Stomach (tissue), 4 donors: ENCODE measurements at regions not wholly inside any gene's neighbourhood (a gene's known extent, or its start where the extent isn't known, plus 50 kb on each side); places are given as distances from the start of the nearest gene placed in this dataset.

ENCODE experiments used
- EP300 ChIP-seq: sonication (generic); formaldehyde crosslinking; IDR thresholded peaks from one replicate; pipeline ENCODE4 v1.6.1; 2017; ENCODE audit warnings: antibody characterized with exemption
- POLR2A ChIP-seq, 4 donors: fragments of 450-650 bp; IDR thresholded peaks; one replicate each; pipeline ENCODE4 v1.6.1; 2016; ENCODE audit warnings: antibody characterized with exemption in 4 of 4, control low read depth in 2 of 4, mild to moderate bottlenecking in 1 of 4, moderate library complexity in 1 of 4
- POLR2AphosphoS5 ChIP-seq, 3 donors: sonication (generic); formaldehyde crosslinking; IDR thresholded peaks; one replicate each; pipeline ENCODE4 v1.6.1; 2016; ENCODE audit warnings: antibody characterized with exemption in 3 of 3
- TF ChIP-seq, protein P1 (sequence below), 7 experiments: fragments of 450-650 bp in 4 of 7; fragments of 200-600 bp in 3 of 7; sonication (generic) in 3 of 7; IDR thresholded peaks; one replicate each; pipeline ENCODE4 v1.5.1; 2016 to 2019; ENCODE audit warnings: antibody characterized with exemption in 7 of 7, control low read depth in 2 of 7, mild to moderate bottlenecking in 1 of 7

DNA sequence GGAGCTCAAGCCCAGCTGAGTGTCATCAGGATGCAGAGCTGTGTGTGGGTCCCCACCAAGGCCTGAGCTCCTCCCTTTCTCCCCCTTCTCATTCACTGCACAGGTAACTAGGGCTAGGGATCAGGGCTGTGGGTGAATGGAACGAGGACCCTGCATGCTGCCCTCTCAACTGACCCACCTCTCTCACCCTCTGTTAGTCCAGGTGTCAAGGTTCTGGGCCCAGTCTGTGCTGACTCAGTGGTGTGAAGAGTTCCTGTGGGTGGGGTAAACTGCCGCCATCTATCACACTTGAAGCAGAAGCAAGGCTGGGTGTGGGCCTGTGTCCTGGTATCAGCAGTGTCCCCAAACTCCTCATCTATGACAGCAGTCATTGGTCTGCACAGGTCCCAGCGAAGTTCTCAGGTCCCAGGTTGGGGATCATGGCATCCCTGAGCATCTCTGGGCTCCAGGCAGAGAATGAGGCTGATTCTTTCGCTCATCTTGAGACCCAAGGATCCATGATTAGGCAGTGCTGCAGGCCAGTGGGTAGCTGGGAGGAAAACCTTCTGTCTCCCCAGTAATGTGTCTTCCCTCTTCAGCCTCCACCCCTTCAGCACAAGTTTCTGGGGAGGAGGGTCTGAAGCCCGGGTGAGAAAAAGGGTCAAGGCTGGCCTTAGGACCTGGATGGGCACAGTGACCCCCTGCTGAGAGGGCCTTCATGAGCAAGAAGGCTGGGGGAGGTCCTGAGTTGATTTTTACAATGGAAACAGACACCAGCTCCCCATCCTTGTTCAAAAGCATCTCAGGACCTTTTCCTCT lies 109.8 kb downstream of the ZNF280B start:
- TF ChIP-seq, protein P1, sequence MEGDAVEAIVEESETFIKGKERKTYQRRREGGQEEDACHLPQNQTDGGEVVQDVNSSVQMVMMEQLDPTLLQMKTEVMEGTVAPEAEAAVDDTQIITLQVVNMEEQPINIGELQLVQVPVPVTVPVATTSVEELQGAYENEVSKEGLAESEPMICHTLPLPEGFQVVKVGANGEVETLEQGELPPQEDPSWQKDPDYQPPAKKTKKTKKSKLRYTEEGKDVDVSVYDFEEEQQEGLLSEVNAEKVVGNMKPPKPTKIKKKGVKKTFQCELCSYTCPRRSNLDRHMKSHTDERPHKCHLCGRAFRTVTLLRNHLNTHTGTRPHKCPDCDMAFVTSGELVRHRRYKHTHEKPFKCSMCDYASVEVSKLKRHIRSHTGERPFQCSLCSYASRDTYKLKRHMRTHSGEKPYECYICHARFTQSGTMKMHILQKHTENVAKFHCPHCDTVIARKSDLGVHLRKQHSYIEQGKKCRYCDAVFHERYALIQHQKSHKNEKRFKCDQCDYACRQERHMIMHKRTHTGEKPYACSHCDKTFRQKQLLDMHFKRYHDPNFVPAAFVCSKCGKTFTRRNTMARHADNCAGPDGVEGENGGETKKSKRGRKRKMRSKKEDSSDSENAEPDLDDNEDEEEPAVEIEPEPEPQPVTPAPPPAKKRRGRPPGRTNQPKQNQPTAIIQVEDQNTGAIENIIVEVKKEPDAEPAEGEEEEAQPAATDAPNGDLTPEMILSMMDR (IDR thresholded peaks at IDR 0.05): no peak
- TF ChIP-seq POLR2A (IDR thresholded peaks at IDR 0.05) (no peak), EP300 (no peak), POLR2AphosphoS5 (IDR thresholded peaks at IDR 0.05) (no peak)
